WTC11 (cell line): ENCODE measurements at regions not wholly inside any gene's neighbourhood (a gene's known extent, or its start where the extent isn't known, plus 50 kb on each side); places are given as distances from the start of the nearest gene placed in this dataset.

Experiments
- ATAC-seq: fragments of 200-7000 bp; cut with Tn5 transposase; 2 replicates; pipeline ENCODE4 v1.10.0; 2021; ENCODE audit warnings: mild to moderate bottlenecking, moderate library complexity
- CTCF ChIA-PET: fragments of 300-600 bp; sonication (Branson Sonifier 250); formaldehyde crosslinking; loops from one replicate; lab custom pipeline; 2021; ENCODE audit warnings: antibody characterized with exemption; lab: Charles Lee
- POLR2A ChIA-PET: fragments of 350-600 bp; sonication (Branson Sonifier 250); formaldehyde crosslinking; loops from one replicate; lab custom pipeline; 2021; ENCODE audit warnings: antibody characterized with exemption; lab: Charles Lee
- DNase-seq: peaks from one replicate; pipeline ENCODE4 v3.0.0; 2021; ENCODE audit warnings: low spot score
- H3K27ac Mint-ChIP-seq: 2 replicates; pipeline ENCODE4 v1.8.0; 2021; ENCODE audit warnings: mixed read lengths
- H3K27me3 Mint-ChIP-seq: 2 replicates; pipeline ENCODE4 v1.8.0; 2021; ENCODE audit warnings: low read depth, mild to moderate bottlenecking, moderate library complexity, mixed read lengths
- H3K36me3 Mint-ChIP-seq: 2 replicates; pipeline ENCODE4 v1.8.0; 2021; ENCODE audit warnings: mixed read lengths
- H3K4me1 Mint-ChIP-seq: 2 replicates; pipeline ENCODE4 v1.8.0; 2022; ENCODE audit warnings: mixed read lengths
- H3K4me3 Mint-ChIP-seq: 2 replicates; pipeline ENCODE4 v1.8.0; 2021; ENCODE audit warnings: mild to moderate bottlenecking, moderate library complexity, mixed read lengths
- H3K9me3 Mint-ChIP-seq: 2 replicates; pipeline ENCODE4 v1.8.0; 2021; ENCODE audit warnings: mixed read lengths
- CBFB ChIP-seq: sonication (generic); formaldehyde crosslinking; IDR thresholded peaks from 2 replicates; pipeline ENCODE4 v1.8.1; 2022; ENCODE audit warnings: mild to moderate bottlenecking, low read depth, missing genetic modification reagents
- CREM ChIP-seq: sonication (generic); formaldehyde crosslinking; IDR thresholded peaks from 2 replicates; pipeline ENCODE4 v1.8.1; 2022; ENCODE audit warnings: mild to moderate bottlenecking, missing genetic modification reagents, moderate library complexity
- ESRRA ChIP-seq: sonication (generic); formaldehyde crosslinking; IDR thresholded peaks from 2 replicates; pipeline ENCODE4 v1.8.1; 2022; ENCODE audit warnings: mild to moderate bottlenecking, missing genetic modification reagents, borderline replicate concordance
- FOXJ3 ChIP-seq: sonication (generic); formaldehyde crosslinking; IDR thresholded peaks from 2 replicates; pipeline ENCODE4 v1.9.0; 2021; ENCODE audit warnings: missing genetic modification reagents, mild to moderate bottlenecking, borderline replicate concordance
- GRHL2 ChIP-seq: fragments of 250-450 bp; sonication (Bioruptor Pico); IDR thresholded peaks from 2 replicates; pipeline ENCODE4 v1.8.0; 2022; ENCODE audit warnings: mild to moderate bottlenecking, moderate library complexity; ENCODE audit not compliant: insufficient replicate concordance, severe bottlenecking
- HMGXB4 ChIP-seq: sonication (generic); formaldehyde crosslinking; IDR thresholded peaks from 2 replicates; pipeline ENCODE4 v1.8.1; 2023; ENCODE audit warnings: mild to moderate bottlenecking, moderate library complexity, missing genetic modification reagents
- MYBL2 ChIP-seq: sonication (generic); formaldehyde crosslinking; IDR thresholded peaks from 2 replicates; pipeline ENCODE4 v1.8.1; 2023; ENCODE audit warnings: mild to moderate bottlenecking, moderate library complexity, missing genetic modification reagents
- NFE2L1 ChIP-seq: sonication (generic); formaldehyde crosslinking; IDR thresholded peaks from 2 replicates; pipeline ENCODE4 v1.8.1; 2023; ENCODE audit warnings: missing genetic modification reagents
- PRRX2 ChIP-seq: fragments of 250-450 bp; sonication (Bioruptor Pico); IDR thresholded peaks from 2 replicates; pipeline ENCODE4 v1.8.0; 2021; ENCODE audit warnings: mild to moderate bottlenecking
- RELA ChIP-seq: sonication (generic); formaldehyde crosslinking; IDR thresholded peaks from 2 replicates; pipeline ENCODE4 v1.8.1; 2022; ENCODE audit warnings: missing genetic modification reagents, mild to moderate bottlenecking, borderline replicate concordance
- SMAD3 ChIP-seq: sonication (generic); formaldehyde crosslinking; IDR thresholded peaks from 2 replicates; pipeline ENCODE4 v1.8.0; 2022; ENCODE audit warnings: missing genetic modification reagents, mild to moderate bottlenecking, borderline replicate concordance
- SMAD4 ChIP-seq: sonication (generic); formaldehyde crosslinking; IDR thresholded peaks from 2 replicates; pipeline ENCODE4 v1.8.0; 2022; ENCODE audit warnings: mild to moderate bottlenecking, missing genetic modification reagents
- SOX15 ChIP-seq: fragments of 250-450 bp; sonication (Bioruptor Pico); IDR thresholded peaks from 2 replicates; pipeline ENCODE4 v1.9.0; 2021; ENCODE audit warnings: mild to moderate bottlenecking
- SP1 ChIP-seq: sonication (generic); formaldehyde crosslinking; conservative IDR thresholded peaks from 2 replicates; pipeline ENCODE4 v1.8.1; 2022; ENCODE audit warnings: missing genetic modification reagents
- TF ChIP-seq, protein P1 (sequence below): sonication (generic); formaldehyde crosslinking; IDR thresholded peaks from 2 replicates; pipeline ENCODE4 v1.8.1; 2022; ENCODE audit warnings: low read depth, mild to moderate bottlenecking, moderate library complexity, missing genetic modification reagents, borderline replicate concordance
- TF ChIP-seq, protein P2 (sequence below): sonication (generic); formaldehyde crosslinking; IDR thresholded peaks from 2 replicates; pipeline ENCODE4 v1.8.0; 2023; ENCODE audit warnings: missing genetic modification reagents, mild to moderate bottlenecking, borderline replicate concordance
- TF ChIP-seq, protein P3 (sequence below): fragments of 250-450 bp; sonication (Bioruptor Pico); IDR thresholded peaks from 2 replicates; pipeline ENCODE4 v1.9.0; 2021; ENCODE audit warnings: mild to moderate bottlenecking
- TF ChIP-seq, protein P4 (sequence below): fragments of 250-450 bp; sonication (Bioruptor Pico); IDR thresholded peaks from 2 replicates; pipeline ENCODE4 v1.9.0; 2021; ENCODE audit warnings: mild to moderate bottlenecking
- TF ChIP-seq, protein P5 (sequence below): fragments of 250-450 bp; sonication (Bioruptor Pico); IDR thresholded peaks from 2 replicates; pipeline ENCODE4 v1.8.0; 2021; ENCODE audit warnings: mild to moderate bottlenecking
- TF ChIP-seq, protein P6 (sequence below): sonication (generic); formaldehyde crosslinking; IDR thresholded peaks from 2 replicates; pipeline ENCODE4 v1.8.0; 2022; ENCODE audit warnings: mild to moderate bottlenecking, missing genetic modification reagents

DNA sequence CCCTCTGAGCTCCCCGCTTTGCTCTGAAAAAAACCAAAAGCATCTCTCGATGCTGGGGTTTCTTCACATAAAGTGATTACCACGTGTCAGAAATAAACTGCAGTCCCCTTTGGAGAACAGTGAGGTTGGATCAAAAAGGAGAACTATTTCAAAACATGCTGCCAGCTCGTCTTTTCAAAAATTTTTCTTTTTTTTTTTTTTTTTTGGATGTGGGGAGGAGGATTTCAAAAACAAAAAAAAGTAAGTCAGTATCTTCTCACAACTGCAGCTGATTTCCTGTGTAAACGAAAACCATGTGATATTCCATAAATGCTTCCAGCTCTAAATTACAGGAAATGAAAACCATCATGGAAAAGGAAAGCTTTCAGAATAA lies 155.0 kb upstream of the LYZL2 start:
- H3K9me3 Mint-ChIP-seq = no peaks in the 10 kb centered on the region
- DNase-seq = no peak
- H3K4me1 Mint-ChIP-seq = peaks cover 14% of the 10 kb centered on the region
- H3K27ac Mint-ChIP-seq = peak overlapping the region; percentile 84
- ATAC-seq = no peak
- TF ChIP-seq GRHL2 (CRISPR knock-in tag) (no peak), SMAD4 (no peak), MYBL2 (CRISPR knock-in tag) (no peak), NFE2L1 (no peak), CBFB (CRISPR knock-in tag) (no peak), PRRX2 (no peak), SMAD3 (CRISPR knock-in tag) (no peak), FOXJ3 (CRISPR knock-in tag) (no peak), SP1 (CRISPR knock-in tag) (no peak)
- TF ChIP-seq, protein P1, sequence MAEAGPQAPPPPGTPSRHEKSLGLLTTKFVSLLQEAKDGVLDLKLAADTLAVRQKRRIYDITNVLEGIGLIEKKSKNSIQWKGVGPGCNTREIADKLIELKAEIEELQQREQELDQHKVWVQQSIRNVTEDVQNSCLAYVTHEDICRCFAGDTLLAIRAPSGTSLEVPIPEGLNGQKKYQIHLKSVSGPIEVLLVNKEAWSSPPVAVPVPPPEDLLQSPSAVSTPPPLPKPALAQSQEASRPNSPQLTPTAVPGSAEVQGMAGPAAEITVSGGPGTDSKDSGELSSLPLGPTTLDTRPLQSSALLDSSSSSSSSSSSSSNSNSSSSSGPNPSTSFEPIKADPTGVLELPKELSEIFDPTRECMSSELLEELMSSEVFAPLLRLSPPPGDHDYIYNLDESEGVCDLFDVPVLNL = no peak
- TF ChIP-seq, protein P2, sequence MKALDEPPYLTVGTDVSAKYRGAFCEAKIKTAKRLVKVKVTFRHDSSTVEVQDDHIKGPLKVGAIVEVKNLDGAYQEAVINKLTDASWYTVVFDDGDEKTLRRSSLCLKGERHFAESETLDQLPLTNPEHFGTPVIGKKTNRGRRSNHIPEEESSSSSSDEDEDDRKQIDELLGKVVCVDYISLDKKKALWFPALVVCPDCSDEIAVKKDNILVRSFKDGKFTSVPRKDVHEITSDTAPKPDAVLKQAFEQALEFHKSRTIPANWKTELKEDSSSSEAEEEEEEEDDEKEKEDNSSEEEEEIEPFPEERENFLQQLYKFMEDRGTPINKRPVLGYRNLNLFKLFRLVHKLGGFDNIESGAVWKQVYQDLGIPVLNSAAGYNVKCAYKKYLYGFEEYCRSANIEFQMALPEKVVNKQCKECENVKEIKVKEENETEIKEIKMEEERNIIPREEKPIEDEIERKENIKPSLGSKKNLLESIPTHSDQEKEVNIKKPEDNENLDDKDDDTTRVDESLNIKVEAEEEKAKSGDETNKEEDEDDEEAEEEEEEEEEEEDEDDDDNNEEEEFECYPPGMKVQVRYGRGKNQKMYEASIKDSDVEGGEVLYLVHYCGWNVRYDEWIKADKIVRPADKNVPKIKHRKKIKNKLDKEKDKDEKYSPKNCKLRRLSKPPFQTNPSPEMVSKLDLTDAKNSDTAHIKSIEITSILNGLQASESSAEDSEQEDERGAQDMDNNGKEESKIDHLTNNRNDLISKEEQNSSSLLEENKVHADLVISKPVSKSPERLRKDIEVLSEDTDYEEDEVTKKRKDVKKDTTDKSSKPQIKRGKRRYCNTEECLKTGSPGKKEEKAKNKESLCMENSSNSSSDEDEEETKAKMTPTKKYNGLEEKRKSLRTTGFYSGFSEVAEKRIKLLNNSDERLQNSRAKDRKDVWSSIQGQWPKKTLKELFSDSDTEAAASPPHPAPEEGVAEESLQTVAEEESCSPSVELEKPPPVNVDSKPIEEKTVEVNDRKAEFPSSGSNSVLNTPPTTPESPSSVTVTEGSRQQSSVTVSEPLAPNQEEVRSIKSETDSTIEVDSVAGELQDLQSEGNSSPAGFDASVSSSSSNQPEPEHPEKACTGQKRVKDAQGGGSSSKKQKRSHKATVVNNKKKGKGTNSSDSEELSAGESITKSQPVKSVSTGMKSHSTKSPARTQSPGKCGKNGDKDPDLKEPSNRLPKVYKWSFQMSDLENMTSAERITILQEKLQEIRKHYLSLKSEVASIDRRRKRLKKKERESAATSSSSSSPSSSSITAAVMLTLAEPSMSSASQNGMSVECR (CRISPR knock-in tag) = no peak
- TF ChIP-seq, protein P3, sequence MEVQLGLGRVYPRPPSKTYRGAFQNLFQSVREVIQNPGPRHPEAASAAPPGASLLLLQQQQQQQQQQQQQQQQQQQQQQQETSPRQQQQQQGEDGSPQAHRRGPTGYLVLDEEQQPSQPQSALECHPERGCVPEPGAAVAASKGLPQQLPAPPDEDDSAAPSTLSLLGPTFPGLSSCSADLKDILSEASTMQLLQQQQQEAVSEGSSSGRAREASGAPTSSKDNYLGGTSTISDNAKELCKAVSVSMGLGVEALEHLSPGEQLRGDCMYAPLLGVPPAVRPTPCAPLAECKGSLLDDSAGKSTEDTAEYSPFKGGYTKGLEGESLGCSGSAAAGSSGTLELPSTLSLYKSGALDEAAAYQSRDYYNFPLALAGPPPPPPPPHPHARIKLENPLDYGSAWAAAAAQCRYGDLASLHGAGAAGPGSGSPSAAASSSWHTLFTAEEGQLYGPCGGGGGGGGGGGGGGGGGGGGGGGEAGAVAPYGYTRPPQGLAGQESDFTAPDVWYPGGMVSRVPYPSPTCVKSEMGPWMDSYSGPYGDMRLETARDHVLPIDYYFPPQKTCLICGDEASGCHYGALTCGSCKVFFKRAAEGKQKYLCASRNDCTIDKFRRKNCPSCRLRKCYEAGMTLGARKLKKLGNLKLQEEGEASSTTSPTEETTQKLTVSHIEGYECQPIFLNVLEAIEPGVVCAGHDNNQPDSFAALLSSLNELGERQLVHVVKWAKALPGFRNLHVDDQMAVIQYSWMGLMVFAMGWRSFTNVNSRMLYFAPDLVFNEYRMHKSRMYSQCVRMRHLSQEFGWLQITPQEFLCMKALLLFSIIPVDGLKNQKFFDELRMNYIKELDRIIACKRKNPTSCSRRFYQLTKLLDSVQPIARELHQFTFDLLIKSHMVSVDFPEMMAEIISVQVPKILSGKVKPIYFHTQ = no peak
- TF ChIP-seq, protein P4, sequence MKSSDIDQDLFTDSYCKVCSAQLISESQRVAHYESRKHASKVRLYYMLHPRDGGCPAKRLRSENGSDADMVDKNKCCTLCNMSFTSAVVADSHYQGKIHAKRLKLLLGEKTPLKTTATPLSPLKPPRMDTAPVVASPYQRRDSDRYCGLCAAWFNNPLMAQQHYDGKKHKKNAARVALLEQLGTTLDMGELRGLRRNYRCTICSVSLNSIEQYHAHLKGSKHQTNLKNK = no peak
- TF ChIP-seq, protein P5, sequence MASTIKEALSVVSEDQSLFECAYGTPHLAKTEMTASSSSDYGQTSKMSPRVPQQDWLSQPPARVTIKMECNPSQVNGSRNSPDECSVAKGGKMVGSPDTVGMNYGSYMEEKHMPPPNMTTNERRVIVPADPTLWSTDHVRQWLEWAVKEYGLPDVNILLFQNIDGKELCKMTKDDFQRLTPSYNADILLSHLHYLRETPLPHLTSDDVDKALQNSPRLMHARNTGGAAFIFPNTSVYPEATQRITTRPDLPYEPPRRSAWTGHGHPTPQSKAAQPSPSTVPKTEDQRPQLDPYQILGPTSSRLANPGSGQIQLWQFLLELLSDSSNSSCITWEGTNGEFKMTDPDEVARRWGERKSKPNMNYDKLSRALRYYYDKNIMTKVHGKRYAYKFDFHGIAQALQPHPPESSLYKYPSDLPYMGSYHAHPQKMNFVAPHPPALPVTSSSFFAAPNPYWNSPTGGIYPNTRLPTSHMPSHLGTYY = no peak
- peak overlapping the region; percentile 77 for H3K4me3 Mint-ChIP-seq
- POLR2A ChIA-PET = interaction anchor here (0.9 to 1.9 kb wide), 6 partner anchors 30 to 819 kb away, joined by 3 to 12 read pairs (median 6); partner anchors contain the start of gene ZNF438
- H3K36me3 Mint-ChIP-seq = no peaks in the 10 kb centered on the region
- H3K27me3 Mint-ChIP-seq = peaks cover 31% of the 10 kb centered on the region
- CTCF ChIA-PET = interaction anchor here (0.5 to 3.5 kb wide), 32 partner anchors 13 to 1024 kb away, joined by 3 to 32 read pairs (median 5); partner anchors contain the start of gene ZNF438

GRCh38 chr10:30783939-30784501 lies 154.5 kb upstream of the LYZL2 start:
- CTCF ChIA-PET = interaction anchor here (0.5 to 3.5 kb wide), 29 partner anchors 13 to 1024 kb away, joined by 3 to 32 read pairs (median 5); partner anchors contain the start of gene ZNF438
- Mint-ChIP-seq H3K27me3 (peaks cover 34% of the 10 kb centered on the region), H3K36me3 (no peaks in the 10 kb centered on the region), H3K4me3 (peak overlapping the region; percentile 77), H3K27ac (peak overlapping the region; percentile 84), H3K4me1 (peaks cover 14% of the 10 kb centered on the region), H3K9me3 (no peaks in the 10 kb centered on the region)
- ATAC-seq = peak; percentile 49
- DNase-seq = peak; percentile 92
- POLR2A ChIA-PET = interaction anchor here (0.9 to 1.9 kb wide), 5 partner anchors 30 to 820 kb away, joined by 3 to 12 read pairs (median 9); partner anchors contain the start of gene ZNF438
- TF ChIP-seq RELA (CRISPR knock-in tag) (no peak), SOX15 (CRISPR knock-in tag) (no peak), CREM (CRISPR knock-in tag) (no peak), ESRRA (CRISPR knock-in tag) (no peak), HMGXB4 (CRISPR knock-in tag) (0 out of 2 replicates have a peak, but pooled peaks have one; percentile 24), SP1 (CRISPR knock-in tag) (0 out of 2 replicates have a peak, but pooled peaks have one; percentile 25)
- TF ChIP-seq, protein P6, sequence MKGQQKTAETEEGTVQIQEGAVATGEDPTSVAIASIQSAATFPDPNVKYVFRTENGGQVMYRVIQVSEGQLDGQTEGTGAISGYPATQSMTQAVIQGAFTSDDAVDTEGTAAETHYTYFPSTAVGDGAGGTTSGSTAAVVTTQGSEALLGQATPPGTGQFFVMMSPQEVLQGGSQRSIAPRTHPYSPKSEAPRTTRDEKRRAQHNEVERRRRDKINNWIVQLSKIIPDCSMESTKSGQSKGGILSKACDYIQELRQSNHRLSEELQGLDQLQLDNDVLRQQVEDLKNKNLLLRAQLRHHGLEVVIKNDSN (CRISPR knock-in tag) = no peak
